Left ventricle myocardium inferior (tissue), 1 donor: ENCODE measurements at regions not wholly inside any gene's neighbourhood (a gene's known extent, or its start where the extent isn't known, plus 50 kb on each side); places are given as distances from the start of the nearest gene placed in this dataset.
"Not testable (repeated sequence)": the region's sequence is repeated elsewhere in the genome, so short reads cannot be mapped to it uniquely, and the experiment has no call there.

Experiments
- DNase-seq: peaks from one replicate; pipeline ENCODE4 v3.0.0-alpha.2; 2020
- H3K27ac ChIP-seq: fragments of 200-600 bp; replicated peaks from 2 replicates; pipeline ENCODE4 v1.8.0; 2021
- H3K27me3 ChIP-seq: fragments of 200-600 bp; 2 replicates; pipeline ENCODE4 v1.8.0; 2021; ENCODE audit warnings: low read depth
- H3K36me3 ChIP-seq: fragments of 200-600 bp; 2 replicates; pipeline ENCODE4 v1.8.0; 2021
- H3K4me1 ChIP-seq: fragments of 200-600 bp; 2 replicates; pipeline ENCODE4 v1.8.0; 2021
- H3K4me3 ChIP-seq: fragments of 200-600 bp; 2 replicates; pipeline ENCODE4 v1.8.0; 2021; ENCODE audit warnings: mild to moderate bottlenecking, moderate library complexity
- H3K9me3 ChIP-seq: fragments of 200-600 bp; replicated peaks from 2 replicates; pipeline ENCODE4 v1.8.0; 2021
- intact Hi-C: fragments of 100-400 bp; cut with micrococcal nuclease; formaldehyde crosslinking; loops from one replicate; pipeline ENCODE4 v1.11.0; 2022
- TF ChIP-seq, protein P1 (sequence below): fragments of 200-600 bp; IDR thresholded peaks from 2 replicates; pipeline ENCODE4 v1.8.0; 2021; ENCODE audit warnings: antibody characterized with exemption, mild to moderate bottlenecking, borderline replicate concordance
- donor health status: DM: no; HTN: yes; CAD: no; lungs with severe emphysema.

DNA sequence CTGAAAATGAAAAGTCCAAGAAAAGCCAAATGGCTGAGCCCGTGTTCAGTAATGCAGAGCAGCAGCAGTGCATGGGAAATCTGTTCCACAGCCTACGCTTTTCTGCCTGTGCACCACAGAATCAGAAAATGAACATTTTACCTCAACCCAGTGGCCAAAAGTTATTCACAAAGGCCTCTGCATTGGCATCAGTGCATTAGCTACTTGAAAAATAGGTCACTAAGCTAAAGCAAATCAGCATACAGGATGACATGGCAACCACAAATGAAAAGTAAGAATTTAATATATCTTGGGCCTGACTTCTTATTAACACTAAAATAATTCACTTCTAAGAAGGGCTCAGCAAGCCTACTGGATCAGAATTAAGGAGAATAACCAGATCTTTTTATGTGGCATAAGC, 1145.3 kb upstream of the CHAC2 start:
- intact Hi-C loops = no loop called here

DNA sequence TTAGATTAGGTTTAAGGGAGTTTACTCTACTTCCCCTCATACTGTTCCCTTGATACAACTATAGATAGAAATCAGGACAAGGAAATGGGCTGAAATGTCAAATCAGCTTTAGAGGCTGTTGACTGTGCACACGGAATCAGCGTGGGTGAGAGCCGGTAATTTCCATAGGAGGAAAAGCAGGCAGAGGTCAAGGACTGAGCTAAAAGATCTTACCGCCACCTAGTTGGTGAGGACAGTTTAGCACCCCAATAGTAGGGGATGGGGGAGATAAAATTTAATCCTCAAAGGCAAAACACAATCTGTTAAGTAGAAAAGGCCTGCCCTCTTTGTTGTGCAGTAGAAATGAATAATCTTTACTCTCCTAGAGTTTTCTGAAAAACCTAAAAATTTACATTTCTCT, 1154.5 kb upstream of the CHAC2 start:
- no peaks in the 10 kb centered on the region for H3K4me1 ChIP-seq
- TF ChIP-seq, protein P1, sequence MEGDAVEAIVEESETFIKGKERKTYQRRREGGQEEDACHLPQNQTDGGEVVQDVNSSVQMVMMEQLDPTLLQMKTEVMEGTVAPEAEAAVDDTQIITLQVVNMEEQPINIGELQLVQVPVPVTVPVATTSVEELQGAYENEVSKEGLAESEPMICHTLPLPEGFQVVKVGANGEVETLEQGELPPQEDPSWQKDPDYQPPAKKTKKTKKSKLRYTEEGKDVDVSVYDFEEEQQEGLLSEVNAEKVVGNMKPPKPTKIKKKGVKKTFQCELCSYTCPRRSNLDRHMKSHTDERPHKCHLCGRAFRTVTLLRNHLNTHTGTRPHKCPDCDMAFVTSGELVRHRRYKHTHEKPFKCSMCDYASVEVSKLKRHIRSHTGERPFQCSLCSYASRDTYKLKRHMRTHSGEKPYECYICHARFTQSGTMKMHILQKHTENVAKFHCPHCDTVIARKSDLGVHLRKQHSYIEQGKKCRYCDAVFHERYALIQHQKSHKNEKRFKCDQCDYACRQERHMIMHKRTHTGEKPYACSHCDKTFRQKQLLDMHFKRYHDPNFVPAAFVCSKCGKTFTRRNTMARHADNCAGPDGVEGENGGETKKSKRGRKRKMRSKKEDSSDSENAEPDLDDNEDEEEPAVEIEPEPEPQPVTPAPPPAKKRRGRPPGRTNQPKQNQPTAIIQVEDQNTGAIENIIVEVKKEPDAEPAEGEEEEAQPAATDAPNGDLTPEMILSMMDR = no peak
- H3K36me3 ChIP-seq = no peaks in the 10 kb centered on the region

More for the DNA sequence above, 1145.3 kb upstream of the CHAC2 start:
- TF ChIP-seq, protein P1 = no peak
- DNase-seq = no peak
- Histone ChIP-seq H3K27ac (no peak overlapping the region), H3K4me3 (no peak overlapping the region), H3K36me3 (no peaks in the 10 kb centered on the region), H3K4me1 (no peaks in the 10 kb centered on the region), H3K9me3 (peaks cover 4% of the 10 kb centered on the region), H3K27me3 (no peaks in the 10 kb centered on the region)

DNA sequence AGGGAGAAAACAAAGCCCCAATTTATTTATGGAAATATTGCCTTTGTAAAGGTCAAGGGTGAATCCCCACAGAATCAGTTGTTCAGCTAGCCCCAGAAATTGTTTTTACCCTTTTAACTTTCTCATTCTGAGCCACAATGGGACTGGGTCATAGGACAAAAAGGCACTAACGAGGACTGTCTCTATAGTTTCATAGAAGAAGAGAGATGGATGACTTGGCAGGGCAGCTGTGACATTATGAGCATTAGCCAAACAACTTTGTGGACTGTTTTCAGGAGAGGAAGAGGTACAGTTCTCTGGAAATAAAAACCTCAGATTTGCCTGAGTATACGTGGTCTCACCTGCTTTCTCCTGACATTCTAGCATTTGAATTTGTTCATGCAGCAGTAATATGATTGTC, 1155.8 kb upstream of the CHAC2 start:
- no peak overlapping the region for H3K4me3 ChIP-seq
- H3K4me1 ChIP-seq = no peaks in the 10 kb centered on the region
- intact Hi-C loops = no loop called here
- H3K27ac ChIP-seq = no peak overlapping the region
- no peak for DNase-seq
- no peaks in the 10 kb centered on the region for H3K27me3 ChIP-seq
- H3K9me3 ChIP-seq = no peaks in the 10 kb centered on the region
- no peaks in the 10 kb centered on the region for H3K36me3 ChIP-seq
- TF ChIP-seq, protein P1 = no peak

More for the DNA sequence above, 1154.5 kb upstream of the CHAC2 start:
- DNase-seq = no peak
- intact Hi-C loops = no loop called here
- H3K27me3 ChIP-seq = no peaks in the 10 kb centered on the region
- no peak overlapping the region for H3K27ac ChIP-seq
- no peak overlapping the region for H3K4me3 ChIP-seq
- H3K9me3 ChIP-seq = no peaks in the 10 kb centered on the region

DNA sequence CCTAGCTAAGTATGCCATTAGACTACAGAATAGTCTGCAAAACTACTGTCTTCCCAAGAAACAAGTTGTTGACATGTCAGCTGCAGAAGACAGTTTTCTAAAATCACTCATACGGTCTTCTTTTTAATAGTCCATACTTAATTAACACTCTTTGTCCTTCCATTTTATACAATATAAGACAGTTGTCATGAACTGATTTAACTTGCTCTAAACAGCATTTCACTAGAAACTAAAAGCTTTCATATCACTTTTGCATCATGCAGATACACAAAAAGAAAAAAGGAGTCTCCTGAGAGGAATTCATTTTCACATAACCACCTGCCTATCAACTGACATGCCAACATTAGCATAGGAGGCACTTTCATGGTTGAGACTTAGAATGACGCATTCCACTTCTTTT, 1159.6 kb upstream of the CHAC2 start:
- Histone ChIP-seq H3K27ac (no peak overlapping the region), H3K36me3 (no peaks in the 10 kb centered on the region), H3K4me1 (no peaks in the 10 kb centered on the region), H3K9me3 (peaks cover 8% of the 10 kb centered on the region), H3K27me3 (no peaks in the 10 kb centered on the region), H3K4me3 (no peak overlapping the region)
- TF ChIP-seq, protein P1 = no peak
- DNase-seq = no peak
- intact Hi-C loops = no loop called here

DNA sequence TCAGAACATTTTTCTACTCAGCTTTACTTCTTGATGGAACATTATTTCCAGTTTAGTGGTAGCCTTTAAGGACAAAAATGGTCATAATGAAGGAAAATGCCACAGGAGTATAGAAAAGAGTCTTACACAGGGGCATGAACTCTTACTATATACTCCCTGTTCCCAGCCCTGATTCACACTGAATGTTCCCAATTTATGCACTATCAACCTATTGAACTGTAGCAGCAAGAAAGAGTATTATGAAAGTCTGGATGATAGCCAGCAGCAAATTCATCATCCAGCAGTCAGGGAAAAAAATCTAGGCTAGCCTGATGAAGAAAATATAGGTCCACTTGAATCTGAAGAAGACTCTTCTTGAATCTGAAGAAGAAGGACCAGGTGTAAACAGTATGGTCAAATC, 1170.3 kb upstream of the CHAC2 start:
- Histone ChIP-seq H3K36me3 (no peaks in the 10 kb centered on the region), H3K4me1 (no peaks in the 10 kb centered on the region), H3K9me3 (peaks cover 1% of the 10 kb centered on the region), H3K27me3 (no peaks in the 10 kb centered on the region), H3K27ac (no peak overlapping the region), H3K4me3 (no peak overlapping the region)
- no peak for DNase-seq
- TF ChIP-seq, protein P1 = no peak
- intact Hi-C loops = no loop called here

DNA sequence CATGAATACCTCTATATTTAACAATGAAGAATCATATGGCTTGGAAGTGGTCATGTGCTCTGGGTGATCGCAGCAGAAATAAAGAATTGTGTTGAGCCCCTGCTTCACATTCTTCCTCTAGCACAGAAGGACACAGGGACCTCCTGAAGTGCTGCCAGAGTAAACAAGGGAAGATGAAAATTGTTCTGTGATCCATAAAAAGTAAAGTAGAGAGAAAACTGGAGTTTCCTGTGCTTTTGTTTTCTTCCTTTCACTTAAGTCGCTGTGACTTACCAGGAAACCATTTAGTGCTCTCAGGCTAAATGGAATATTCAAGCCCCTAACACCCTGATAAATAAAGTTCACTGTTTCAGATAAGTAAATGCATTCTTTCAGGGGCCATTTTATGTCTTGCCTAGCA, 1173.6 kb upstream of the CHAC2 start:
- H3K9me3 ChIP-seq = peaks cover 32% of the 10 kb centered on the region
- intact Hi-C loops = no loop called here
- TF ChIP-seq, protein P1 = no peak

DNA sequence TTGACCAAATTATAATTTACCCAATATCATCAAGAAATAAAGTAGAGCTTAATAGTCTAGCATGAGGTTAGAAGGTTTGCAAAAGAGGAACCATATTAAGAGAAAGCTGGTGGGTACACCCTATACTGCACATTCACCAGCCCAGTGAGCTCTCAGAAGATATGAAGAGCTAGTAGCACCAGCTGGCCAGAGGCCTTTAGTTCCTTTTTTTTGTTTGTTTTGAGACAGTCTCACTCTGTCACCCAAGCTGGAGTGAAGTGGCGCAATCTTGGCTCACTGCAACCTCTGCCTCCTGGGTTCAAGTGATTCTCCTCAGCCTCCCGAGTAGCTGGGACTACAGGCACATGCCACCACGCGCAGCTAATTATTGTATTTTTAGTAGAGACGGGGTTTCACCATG, 1183.5 kb upstream of the CHAC2 start:
- H3K36me3 ChIP-seq, H3K27ac ChIP-seq, H3K4me1 ChIP-seq, DNase-seq, H3K4me3 ChIP-seq, H3K27me3 ChIP-seq, H3K9me3 ChIP-seq, intact Hi-C loops: not testable (repeated sequence)

More for the DNA sequence above, 1173.6 kb upstream of the CHAC2 start:
- no peak for DNase-seq
- no peak overlapping the region for H3K4me3 ChIP-seq
- no peaks in the 10 kb centered on the region for H3K4me1 ChIP-seq
- H3K27ac ChIP-seq = no peak overlapping the region
- H3K27me3 ChIP-seq = no peaks in the 10 kb centered on the region
- no peaks in the 10 kb centered on the region for H3K36me3 ChIP-seq
